ENCODE measurements at regions not wholly inside any gene's neighbourhood (a gene's known extent, or its start where the extent isn't known, plus 50 kb on each side); places are given as distances from the start of the nearest gene placed in this dataset.

DNA sequence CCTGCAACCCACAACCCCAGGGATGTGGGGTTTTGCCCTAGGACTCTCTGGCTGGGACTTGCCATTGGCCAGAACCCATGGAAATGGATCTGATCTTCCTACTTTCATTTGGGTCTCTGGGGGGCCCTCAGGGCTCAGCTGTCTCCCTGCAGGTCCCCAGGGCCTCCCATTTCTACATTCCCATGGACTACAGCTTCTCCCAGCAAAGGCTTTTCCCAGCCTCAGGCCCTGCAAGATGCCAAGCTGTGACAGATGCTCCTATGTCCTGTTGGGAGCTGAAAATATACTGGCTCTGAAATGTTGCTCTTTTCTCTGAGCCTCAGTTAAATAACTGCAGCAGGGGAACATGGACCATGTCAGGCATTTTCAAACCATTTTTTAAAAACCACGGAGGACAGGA is 99.5 kb upstream of the IGSF21 start:
- TF ChIP-seq, protein P1, sequence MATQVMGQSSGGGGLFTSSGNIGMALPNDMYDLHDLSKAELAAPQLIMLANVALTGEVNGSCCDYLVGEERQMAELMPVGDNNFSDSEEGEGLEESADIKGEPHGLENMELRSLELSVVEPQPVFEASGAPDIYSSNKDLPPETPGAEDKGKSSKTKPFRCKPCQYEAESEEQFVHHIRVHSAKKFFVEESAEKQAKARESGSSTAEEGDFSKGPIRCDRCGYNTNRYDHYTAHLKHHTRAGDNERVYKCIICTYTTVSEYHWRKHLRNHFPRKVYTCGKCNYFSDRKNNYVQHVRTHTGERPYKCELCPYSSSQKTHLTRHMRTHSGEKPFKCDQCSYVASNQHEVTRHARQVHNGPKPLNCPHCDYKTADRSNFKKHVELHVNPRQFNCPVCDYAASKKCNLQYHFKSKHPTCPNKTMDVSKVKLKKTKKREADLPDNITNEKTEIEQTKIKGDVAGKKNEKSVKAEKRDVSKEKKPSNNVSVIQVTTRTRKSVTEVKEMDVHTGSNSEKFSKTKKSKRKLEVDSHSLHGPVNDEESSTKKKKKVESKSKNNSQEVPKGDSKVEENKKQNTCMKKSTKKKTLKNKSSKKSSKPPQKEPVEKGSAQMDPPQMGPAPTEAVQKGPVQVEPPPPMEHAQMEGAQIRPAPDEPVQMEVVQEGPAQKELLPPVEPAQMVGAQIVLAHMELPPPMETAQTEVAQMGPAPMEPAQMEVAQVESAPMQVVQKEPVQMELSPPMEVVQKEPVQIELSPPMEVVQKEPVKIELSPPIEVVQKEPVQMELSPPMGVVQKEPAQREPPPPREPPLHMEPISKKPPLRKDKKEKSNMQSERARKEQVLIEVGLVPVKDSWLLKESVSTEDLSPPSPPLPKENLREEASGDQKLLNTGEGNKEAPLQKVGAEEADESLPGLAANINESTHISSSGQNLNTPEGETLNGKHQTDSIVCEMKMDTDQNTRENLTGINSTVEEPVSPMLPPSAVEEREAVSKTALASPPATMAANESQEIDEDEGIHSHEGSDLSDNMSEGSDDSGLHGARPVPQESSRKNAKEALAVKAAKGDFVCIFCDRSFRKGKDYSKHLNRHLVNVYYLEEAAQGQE (IDR thresholded peaks at IDR 0.05; ENCODE audit: low read depth, low read length) = no peak
- TF ChIP-seq CTCF (IDR thresholded peaks at IDR 0.05) (no peak), ZBTB33 (IDR thresholded peaks at IDR 0.05; ENCODE audit: borderline replicate concordance, low read depth) (no peak), NFIC (IDR thresholded peaks at IDR 0.05; ENCODE audit: borderline replicate concordance) (no peak), RXRA (IDR thresholded peaks at IDR 0.05; ENCODE audit: borderline replicate concordance, low read depth) (no peak), EP300 (IDR thresholded peaks at IDR 0.05; ENCODE audit: borderline replicate concordance in 1 of 2, low read depth in 1 of 2, low read length in 1 of 2) (no peak), RFX5 (IDR thresholded peaks at IDR 0.05; ENCODE audit: low read length) (no peak), JUND (IDR thresholded peaks at IDR 0.05) (no peak), POLR2AphosphoS5 (IDR thresholded peaks at IDR 0.05; ENCODE audit: low read depth, low read length) (no peak), FOXJ3 (CRISPR knock-in tag; IDR thresholded peaks at IDR 0.05) (no peak)
